ENCODE measurements at regions not wholly inside any gene's neighbourhood (a gene's known extent, or its start where the extent isn't known, plus 50 kb on each side); places are given as distances from the start of the nearest gene placed in this dataset.

DNA sequence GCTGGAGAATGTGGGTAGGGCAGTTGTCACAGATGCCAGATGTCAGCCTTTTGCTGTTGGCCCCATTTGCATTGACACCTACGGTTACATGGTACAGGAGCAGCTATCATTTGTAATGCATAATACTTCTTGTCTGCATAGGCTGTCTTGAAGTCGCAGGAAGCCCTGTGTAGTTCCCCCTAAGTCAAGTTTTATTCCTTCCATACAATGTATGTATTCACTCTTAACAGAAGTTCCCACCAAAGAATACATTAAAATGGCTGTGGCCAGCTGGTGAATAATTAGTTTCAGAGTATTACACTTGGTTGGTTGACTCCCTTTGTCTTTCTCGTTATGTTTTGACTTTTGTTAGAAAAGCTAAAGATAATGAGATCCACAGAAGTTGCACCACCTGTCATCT, 1169.0 kb downstream of the REEP3 start:
- TF ChIP-seq, protein P1, sequence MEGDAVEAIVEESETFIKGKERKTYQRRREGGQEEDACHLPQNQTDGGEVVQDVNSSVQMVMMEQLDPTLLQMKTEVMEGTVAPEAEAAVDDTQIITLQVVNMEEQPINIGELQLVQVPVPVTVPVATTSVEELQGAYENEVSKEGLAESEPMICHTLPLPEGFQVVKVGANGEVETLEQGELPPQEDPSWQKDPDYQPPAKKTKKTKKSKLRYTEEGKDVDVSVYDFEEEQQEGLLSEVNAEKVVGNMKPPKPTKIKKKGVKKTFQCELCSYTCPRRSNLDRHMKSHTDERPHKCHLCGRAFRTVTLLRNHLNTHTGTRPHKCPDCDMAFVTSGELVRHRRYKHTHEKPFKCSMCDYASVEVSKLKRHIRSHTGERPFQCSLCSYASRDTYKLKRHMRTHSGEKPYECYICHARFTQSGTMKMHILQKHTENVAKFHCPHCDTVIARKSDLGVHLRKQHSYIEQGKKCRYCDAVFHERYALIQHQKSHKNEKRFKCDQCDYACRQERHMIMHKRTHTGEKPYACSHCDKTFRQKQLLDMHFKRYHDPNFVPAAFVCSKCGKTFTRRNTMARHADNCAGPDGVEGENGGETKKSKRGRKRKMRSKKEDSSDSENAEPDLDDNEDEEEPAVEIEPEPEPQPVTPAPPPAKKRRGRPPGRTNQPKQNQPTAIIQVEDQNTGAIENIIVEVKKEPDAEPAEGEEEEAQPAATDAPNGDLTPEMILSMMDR (IDR thresholded peaks at IDR 0.05; ENCODE audit: low read depth, low read length): no peak
- TF ChIP-seq EZH2phosphoT487 (IDR thresholded peaks at IDR 0.05; ENCODE audit: low read depth): no peak
